H1 (cell line): ENCODE measurements at regions not wholly inside any gene's neighbourhood (a gene's known extent, or its start where the extent isn't known, plus 50 kb on each side); places are given as distances from the start of the nearest gene placed in this dataset.
A peak's percentile ranks its signal among the peaks of the same experiment; 100 is the strongest.

Experiments used
- CTCF ChIA-PET: fragments of 300-600 bp; sonication (Branson Sonifier 250); formaldehyde crosslinking; loops from one replicate; lab custom pipeline; 2021; ENCODE audit not compliant: partially characterized antibody; lab: Charles Lee
- POLR2A ChIA-PET: fragments of 300-600 bp; sonication (Branson Sonifier 250); formaldehyde crosslinking; loops from one replicate; lab custom pipeline; 2021; ENCODE audit warnings: inconsistent platforms; ENCODE audit not compliant: partially characterized antibody; lab: Charles Lee
- DNase-seq, 2 experiments: peaks; one replicate each; pipeline versions ENCODE4 v3.0.0 to v3.0.0-alpha.2; 2010 to 2022; ENCODE audit warnings: low spot score in 2 of 2, low read depth in 1 of 2, mixed read lengths in 1 of 2
- FAIRE-seq: peaks from 2 replicates; lab custom pipeline; 2011; peaks lifted over from hg19 to GRCh38; lab: Jason Lieb, UNC
- H2AFZ ChIP-seq: 2 replicates; pipeline ENCODE4 v1.8.1; 2012; ENCODE audit warnings: low read length, inconsistent platforms
- H2AK5ac ChIP-seq: 2 replicates; pipeline ENCODE4 v1.6.1; 2013; ENCODE audit warnings: low read depth, low read length
- H2BK120ac ChIP-seq: replicated peaks from 2 replicates; pipeline ENCODE3; 2013; ENCODE audit warnings: low read depth, low read length, inconsistent platforms
- H2BK12ac ChIP-seq: 2 replicates; pipeline ENCODE4 v1.6.1; 2013; ENCODE audit warnings: low read depth, low read length
- H2BK15ac ChIP-seq: 2 replicates; pipeline ENCODE4 v1.6.1; 2013; ENCODE audit warnings: low read length
- H2BK20ac ChIP-seq: 2 replicates; pipeline ENCODE4 v1.6.1; 2013; ENCODE audit warnings: low read length
- H2BK5ac ChIP-seq: 2 replicates; pipeline ENCODE4 v1.6.1; 2013; ENCODE audit warnings: low read depth, low read length
- H3K14ac ChIP-seq: 2 replicates; pipeline ENCODE4 v1.6.1; 2013; ENCODE audit warnings: inconsistent platforms; ENCODE audit not compliant: insufficient read length
- H3K18ac ChIP-seq: 2 replicates; pipeline ENCODE4 v1.6.1; 2013; ENCODE audit warnings: low read length; ENCODE audit errors: extremely low read depth
- H3K23ac ChIP-seq: 2 replicates; pipeline ENCODE4 v1.6.1; 2013; ENCODE audit warnings: inconsistent platforms; ENCODE audit not compliant: insufficient read length
- H3K23me2 ChIP-seq: 2 replicates; pipeline ENCODE4 v1.6.1; 2013; ENCODE audit warnings: low read depth, low read length
- H3K27ac ChIP-seq: 2 replicates; pipeline ENCODE4 v1.6.1; 2011; ENCODE audit warnings: low read depth, low read length, inconsistent platforms
- H3K27me3 ChIP-seq, 4 experiments: replicated peaks in 1 of 4; 1 replicate in 1 of 4; 2 replicates in 3 of 4; pipeline versions ENCODE4 v1.6.1 to v1.8.1; 2011 to 2013; ENCODE audit warnings: low read length in 3 of 4, mild to moderate bottlenecking in 3 of 4, inconsistent platforms in 2 of 4, mixed read lengths in 2 of 4, moderate library complexity in 1 of 4; ENCODE audit not compliant: control insufficient read depth in 3 of 4, insufficient read depth in 3 of 4; ENCODE audit errors: extremely low read depth in 1 of 4
- H3K36me3 ChIP-seq, 4 experiments: 2 replicates each; pipeline versions ENCODE4 v1.6.1 to v1.8.1; 2011 to 2013; ENCODE audit warnings: mild to moderate bottlenecking in 4 of 4, low read length in 3 of 4, moderate library complexity in 2 of 4, control low read depth in 1 of 4, inconsistent platforms in 1 of 4; ENCODE audit not compliant: insufficient read depth in 4 of 4, control insufficient read depth in 2 of 4
- H3K4ac ChIP-seq: replicated peaks from 2 replicates; pipeline ENCODE3; 2013; ENCODE audit warnings: low read length, low read depth, mixed read lengths, inconsistent platforms; ENCODE audit not compliant: insufficient read length
- H3K4me1 ChIP-seq, 4 experiments: replicated peaks in 1 of 4; 1 replicate in 1 of 4; 2 replicates in 3 of 4; pipeline versions ENCODE4 v1.6.1 to v1.8.1; 2011 to 2013; ENCODE audit warnings: low read length in 3 of 4, inconsistent platforms in 2 of 4, mixed read lengths in 1 of 4; ENCODE audit not compliant: insufficient read depth in 4 of 4, control insufficient read depth in 3 of 4
- H3K4me2 ChIP-seq, 2 experiments: 2 replicates each; pipeline versions ENCODE4 v1.6.1 to v1.8.1; 2011 to 2013; ENCODE audit warnings: low read depth in 2 of 2, low read length in 2 of 2, control low read depth in 1 of 2, inconsistent platforms in 1 of 2, mild to moderate bottlenecking in 1 of 2; ENCODE audit not compliant: insufficient read depth in 1 of 2
- H3K4me3 ChIP-seq, 4 experiments: fragments of 200-600, 300-600 bp in 1 of 4; sonication (generic), shearing (Covaris generic), sonication (Bioruptor Twin) in 1 of 4; 2 replicates each; pipeline versions ENCODE4 v1.5.1 to v1.8.1; 2011 to 2016; ENCODE audit warnings: low read length in 4 of 4, low read depth in 3 of 4, control low read depth in 2 of 4, inconsistent platforms in 2 of 4, mild to moderate bottlenecking in 2 of 4, mixed read lengths in 1 of 4, moderate library complexity in 1 of 4; ENCODE audit not compliant: insufficient read depth in 2 of 4; ENCODE audit errors: extremely low read depth in 1 of 4
- H3K56ac ChIP-seq: replicated peaks from 2 replicates; pipeline ENCODE3; 2013; ENCODE audit warnings: low read depth, mild to moderate bottlenecking, mixed read lengths, low read length, inconsistent platforms; ENCODE audit not compliant: insufficient read length
- H3K79me1 ChIP-seq: 2 replicates; pipeline ENCODE4 v1.6.1; 2013; ENCODE audit warnings: low read depth, low read length, control low read depth
- H3K79me2 ChIP-seq, 2 experiments: 2 replicates each; pipeline versions ENCODE4 v1.6.1 to v1.8.1; 2012 to 2013; ENCODE audit warnings: low read length in 2 of 2, mild to moderate bottlenecking in 2 of 2, inconsistent platforms in 1 of 2; ENCODE audit not compliant: insufficient read depth in 2 of 2, control insufficient read depth in 1 of 2
- H3K9ac ChIP-seq, 4 experiments: replicated peaks in 1 of 4; 1 replicate in 1 of 4; 2 replicates in 3 of 4; pipeline versions ENCODE4 v1.6.1 to v1.8.1; 2011 to 2013; ENCODE audit warnings: low read depth in 3 of 4, low read length in 3 of 4, control low read depth in 2 of 4, mild to moderate bottlenecking in 2 of 4, moderate library complexity in 2 of 4, inconsistent platforms in 1 of 4; ENCODE audit errors: extremely low read depth in 1 of 4
- H3K9me3 ChIP-seq, 2 experiments: 2 replicates each; pipeline versions ENCODE4 v1.6.1 to v1.8.1; 2012 to 2013; ENCODE audit warnings: mild to moderate bottlenecking in 2 of 2, moderate library complexity in 2 of 2, control low read depth in 1 of 2, inconsistent platforms in 1 of 2, low read depth in 1 of 2, low read length in 1 of 2, mixed read lengths in 1 of 2; ENCODE audit not compliant: insufficient read depth in 2 of 2
- H4K20me1 ChIP-seq, 2 experiments: replicated peaks in 1 of 2; 2 replicates each; pipeline versions ENCODE3 to v1.8.1; 2011 to 2013; ENCODE audit warnings: inconsistent platforms in 2 of 2, low read length in 2 of 2, mild to moderate bottlenecking in 1 of 2; ENCODE audit not compliant: insufficient read depth in 2 of 2, control insufficient read depth in 1 of 2
- H4K5ac ChIP-seq: 2 replicates; pipeline ENCODE4 v1.6.1; 2013; ENCODE audit warnings: low read length, low read depth, mixed read lengths, inconsistent platforms; ENCODE audit not compliant: insufficient read length
- H4K8ac ChIP-seq: 2 replicates; pipeline ENCODE4 v1.8.0; 2013; ENCODE audit warnings: mild to moderate bottlenecking, moderate library complexity, low read length, inconsistent platforms; ENCODE audit not compliant: insufficient read depth; ENCODE audit errors: extremely low read depth
- H4K91ac ChIP-seq: replicated peaks from 2 replicates; pipeline ENCODE3; 2013; ENCODE audit warnings: low read length, mixed read lengths, inconsistent platforms; ENCODE audit not compliant: insufficient read length
- CEBPB ChIP-seq: IDR thresholded peaks from 2 replicates; pipeline ENCODE4 v1.6.1; 2012; ENCODE audit warnings: low read depth, low read length
- CTCF ChIP-seq, 3 experiments: IDR thresholded peaks; 1 replicate in 2 of 3; 2 replicates in 1 of 3; pipeline versions ENCODE4 v1.5.1 to v1.6.1; 2011; ENCODE audit warnings: low read length in 3 of 3, mild to moderate bottlenecking in 3 of 3, inconsistent platforms in 2 of 3, low read depth in 1 of 3, moderate library complexity in 1 of 3; ENCODE audit not compliant: insufficient read depth in 1 of 3; ENCODE audit errors: control extremely low read depth in 1 of 3
- POLR2A ChIP-seq, 2 experiments: IDR thresholded peaks; 1 replicate in 1 of 2; 2 replicates in 1 of 2; pipeline ENCODE4 v1.6.1; 2011; ENCODE audit warnings: low read depth in 2 of 2, low read length in 2 of 2, mild to moderate bottlenecking in 2 of 2; ENCODE audit errors: control extremely low read depth in 1 of 2
- RAD21 ChIP-seq, 2 experiments: IDR thresholded peaks in 1 of 2; conservative IDR thresholded peaks in 1 of 2; 2 replicates each; pipeline ENCODE4 v1.6.1; 2011; ENCODE audit warnings: low read depth in 2 of 2, low read length in 2 of 2, improper control_type of control experiment in 1 of 2, inconsistent platforms in 1 of 2, mild to moderate bottlenecking in 1 of 2, moderate library complexity in 1 of 2
- TCF12 ChIP-seq: IDR thresholded peaks from 2 replicates; pipeline ENCODE4 v1.6.1; 2011; ENCODE audit warnings: low read depth, mild to moderate bottlenecking, low read length
- WGBS, 2 experiments: shearing (Covaris generic) in 1 of 2; methylation state at CpG; one replicate each; pipeline versions ENCODE4 v1.1.6 to v1.1.7; 2013 to 2015; ENCODE audit warnings: low lambda C conversion rate in 2 of 2, mixed read lengths in 2 of 2, inconsistent platforms in 1 of 2, low coverage in 1 of 2, missing lambda C conversion rate in 1 of 2; ENCODE audit not compliant: insufficient replicate concordance in 2 of 2, insufficient coverage in 1 of 2, insufficient read length in 1 of 2; ENCODE audit errors: extremely low coverage in 1 of 2, missing lambda C conversion rate in 1 of 2; 5-methylcytosine and 5-hydroxymethylcytosine counted together

DNA sequence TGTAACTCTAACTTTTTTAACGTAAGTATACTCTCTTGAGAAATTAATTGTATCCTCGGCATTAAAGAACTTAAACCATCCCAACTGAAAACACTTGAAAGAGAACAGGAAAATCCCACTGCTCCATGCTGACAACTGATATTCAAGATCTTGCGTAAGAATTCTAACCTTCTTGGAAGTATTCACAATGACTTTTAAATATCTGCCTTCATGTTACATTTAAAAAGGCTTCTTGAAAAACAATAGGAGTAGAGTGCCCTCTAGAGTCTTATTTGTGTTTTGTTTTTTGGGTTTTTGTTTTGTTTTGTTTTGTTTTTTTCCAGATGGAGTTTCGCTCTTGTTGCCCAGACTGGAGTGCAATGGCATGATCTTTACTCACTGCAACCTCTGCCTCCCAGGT is 65.4 kb upstream of the DNAJC10 start:
- Histone ChIP-seq H2AK5ac (no peak overlapping the region), H3K18ac (no peak overlapping the region), H2BK5ac (no peak overlapping the region), H2BK15ac (no peak overlapping the region), H3K23me2 (no peaks in the 10 kb centered on the region), H3K14ac (no peak overlapping the region), H4K91ac (no peak overlapping the region), H3K4me1 (peaks cover 0 to 3% (median 0%) of the 10 kb centered on the region in 4 experiments; a peak in 1 of 7 replicates), H2BK12ac (no peak overlapping the region), H3K4ac (no peak overlapping the region), H3K36me3 (no peaks in the 10 kb centered on the region), H3K4me2 (no peak overlapping the region), H4K20me1 (no peaks in the 10 kb centered on the region), H3K9me3 (no peaks in the 10 kb centered on the region), H2BK20ac (no peak overlapping the region), H3K9ac (no peak overlapping the region), H2AFZ (no peak overlapping the region), H3K79me1 (no peaks in the 10 kb centered on the region), H3K79me2 (no peaks in the 10 kb centered on the region), H3K56ac (no peak overlapping the region), H4K5ac (no peak overlapping the region), H3K27me3 (no peaks in the 10 kb centered on the region), H4K8ac (no peak overlapping the region), H2BK120ac (no peak overlapping the region), H3K4me3 (no peak overlapping the region), H3K23ac (no peak overlapping the region), H3K27ac (no peak overlapping the region)
- WGBS, 2 experiments = 86% methylated on average over 4 of the region's 4 CpGs; no CpG with 5 or more reads in 1 of the 2 experiments
- TF ChIP-seq CEBPB (peak; percentile 91), RAD21 (IDR thresholded peaks at IDR 0.05 in 1 of 2, conservative IDR thresholded peaks at IDR 0.05 in 1 of 2; ENCODE audit: low read depth in 2 of 2, low read length in 2 of 2) (peak; percentile 60 to 61), TCF12 (no peak), POLR2A (IDR thresholded peaks at IDR 0.05; ENCODE audit: control extremely low read depth in 1 of 2, low read depth in 2 of 2, low read length in 2 of 2) (no peak), CTCF (IDR thresholded peaks at IDR 0.05; ENCODE audit: control extremely low read depth in 1 of 3, insufficient read depth in 1 of 3, low read depth in 1 of 3, low read length in 3 of 3) (peak in 2 of 3 experiments; percentile 27 to 29; a peak in 2 of 4 replicates)
- POLR2A ChIA-PET = no interaction called here
- peak; percentile 24 for FAIRE-seq
- no peak for DNase-seq
- CTCF ChIA-PET = interaction anchor here (1.0 to 4.8 kb wide), 4 partner anchors 16 to 484 kb away, joined by 4 to 44 read pairs (median 5); no protein-coding TSS in a partner anchor
